Superior temporal gyrus (tissue), 1 donor: ENCODE measurements at regions not wholly inside any gene's neighbourhood (a gene's known extent, or its start where the extent isn't known, plus 50 kb on each side); places are given as distances from the start of the nearest gene placed in this dataset.

Source experiments
- DNase-seq: peaks from one replicate; pipeline ENCODE4 v3.0.0-alpha.2; 2016; ENCODE audit errors: extremely low spot score

DNA sequence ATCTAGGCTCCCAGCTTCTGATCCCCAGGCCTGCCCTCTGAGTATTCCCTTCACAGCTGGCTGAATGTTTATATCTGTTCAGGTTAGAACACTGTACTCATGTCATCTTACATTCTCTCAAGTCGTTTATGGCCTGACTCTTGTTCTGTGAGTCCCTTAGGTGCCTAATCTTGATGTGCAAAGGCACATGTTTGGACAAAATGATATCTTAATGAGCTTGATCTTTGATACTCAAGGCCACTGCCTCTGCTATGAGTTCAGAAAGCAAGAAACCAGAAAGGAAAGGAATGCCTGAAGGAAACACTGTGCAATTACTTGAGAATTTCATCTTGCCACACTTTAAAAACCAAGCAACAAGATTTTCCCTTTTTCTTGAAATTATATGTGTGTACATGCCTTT is 391.8 kb upstream of the ZNF608 start:
- DNase-seq = no peak

DNA sequence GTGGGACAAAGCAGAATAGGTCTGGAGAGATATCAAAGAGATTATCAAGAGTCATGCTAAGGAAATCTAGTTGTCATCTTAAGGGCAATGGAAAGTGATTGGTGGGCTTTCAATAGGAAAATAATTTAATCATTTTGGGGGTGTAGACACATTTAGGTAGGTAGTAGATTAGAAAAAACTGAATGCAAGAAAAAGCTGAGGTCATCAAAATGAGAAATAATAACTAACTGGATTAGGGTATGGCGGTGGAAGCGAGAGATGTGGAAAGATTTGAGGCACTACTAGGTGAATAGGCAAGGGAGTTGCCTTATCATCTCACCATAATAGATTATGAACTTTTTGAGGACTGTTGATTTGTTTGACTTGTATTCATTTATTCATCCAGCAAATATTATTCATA is 393.2 kb upstream of the ZNF608 start:
- no peak for DNase-seq

- no peak for DNase-seq
These were observed 393.8 kb upstream of the ZNF608 start for GRCh38 chr5:125140220-125140619.

DNA sequence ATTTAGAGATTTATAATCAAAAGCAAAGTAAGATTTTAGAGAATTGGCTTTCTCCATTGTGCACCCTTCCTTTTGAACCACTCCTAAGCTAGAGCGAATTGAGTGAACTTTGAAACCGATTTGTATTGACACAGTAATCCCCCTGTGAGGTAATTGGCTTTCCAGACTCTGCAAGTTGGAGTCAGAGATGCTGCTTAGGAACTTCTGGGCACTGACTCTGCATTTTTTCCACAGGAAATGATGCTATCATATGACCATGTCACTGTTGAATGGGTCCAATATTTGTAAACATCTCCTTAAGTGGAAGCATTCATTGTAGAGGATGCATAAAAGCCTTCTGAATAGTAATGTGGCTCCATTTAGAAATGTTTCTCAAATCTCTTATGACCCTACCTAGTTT is 394.4 kb upstream of the ZNF608 start:
- DNase-seq = peak; percentile 19

GRCh38 chr5:125142458-125142857 is 396.0 kb upstream of the ZNF608 start:
- no peak for DNase-seq

DNA sequence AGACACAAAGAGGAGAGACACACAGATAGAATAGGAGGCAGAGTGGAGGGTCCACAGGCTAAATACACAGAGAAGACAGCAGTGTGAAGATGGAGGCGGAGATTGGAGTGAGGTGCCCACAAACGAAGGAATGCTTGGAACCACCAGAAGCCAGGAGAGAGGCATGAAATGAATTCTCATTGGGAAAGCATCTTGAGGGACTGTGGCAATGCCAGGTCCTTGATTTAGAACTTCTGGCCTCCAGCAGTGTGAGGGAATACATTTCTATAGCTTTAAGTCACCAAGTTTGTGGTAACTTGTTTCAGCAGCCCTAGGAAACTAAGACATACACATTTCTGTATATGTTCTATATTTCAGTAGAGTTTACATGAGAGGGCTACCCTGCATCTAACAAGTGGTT is 396.6 kb upstream of the ZNF608 start:
- no peak for DNase-seq

- DNase-seq = no peak
These were observed 401.6 kb upstream of the ZNF608 start for GRCh38 chr5:125148076-125148475.

GRCh38 chr5:125148706-125149105 is 402.3 kb upstream of the ZNF608 start:
- DNase-seq = no peak

DNA sequence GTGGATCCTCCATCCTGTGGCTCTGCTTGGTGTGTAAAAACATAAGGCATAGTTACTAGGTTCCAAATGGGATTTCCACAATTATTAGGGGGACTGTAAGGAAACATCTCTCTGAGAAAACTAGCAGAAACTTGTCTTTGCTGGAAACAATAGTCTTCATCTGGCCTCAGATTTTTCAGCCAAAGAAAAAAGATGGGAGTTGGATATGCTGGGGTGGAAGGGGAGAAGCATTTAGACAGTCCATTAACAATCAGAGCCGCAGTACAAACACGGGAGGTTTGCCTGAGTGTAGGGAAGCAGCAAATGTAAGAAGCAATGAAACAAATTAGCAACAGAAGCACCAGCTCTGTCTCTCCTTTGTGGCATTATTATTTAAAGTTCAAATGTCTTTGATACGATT is 402.7 kb upstream of the ZNF608 start:
- no peak for DNase-seq

- no peak for DNase-seq
These were observed 403.1 kb upstream of the ZNF608 start for GRCh38 chr5:125149527-125149926.

DNA sequence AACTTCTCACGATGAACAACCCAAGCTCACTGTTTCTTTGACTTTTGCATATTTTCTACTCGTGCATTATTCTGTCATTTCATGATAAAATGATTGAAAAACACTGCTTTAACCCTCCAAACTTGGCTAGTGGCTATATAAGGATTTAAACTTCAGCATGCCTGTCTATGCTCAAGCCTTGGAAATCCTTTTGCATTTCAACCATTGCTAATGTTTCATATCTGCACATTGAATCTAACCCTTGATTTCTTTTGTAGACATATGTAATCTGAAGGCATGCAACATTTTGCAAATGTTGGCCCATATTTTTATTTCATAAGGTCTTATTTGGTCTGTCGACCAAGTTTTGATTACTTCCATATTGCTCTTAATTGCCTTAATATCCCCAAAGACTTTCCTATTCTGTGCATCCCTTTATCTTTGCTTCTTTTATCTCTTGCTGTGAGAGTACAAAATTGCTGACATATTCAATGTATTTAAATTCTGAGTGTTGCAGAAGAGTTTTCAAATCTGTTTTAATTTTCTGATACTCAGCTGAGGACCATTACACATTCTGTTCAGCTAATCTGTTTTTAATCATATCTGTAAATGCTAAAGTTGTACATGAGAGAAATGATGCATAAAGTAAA is 403.7 kb upstream of the ZNF608 start:
- DNase-seq = no peak

GRCh38 chr5:125151150-125151900 is 404.9 kb upstream of the ZNF608 start:
- DNase-seq = peak; percentile 47

DNA sequence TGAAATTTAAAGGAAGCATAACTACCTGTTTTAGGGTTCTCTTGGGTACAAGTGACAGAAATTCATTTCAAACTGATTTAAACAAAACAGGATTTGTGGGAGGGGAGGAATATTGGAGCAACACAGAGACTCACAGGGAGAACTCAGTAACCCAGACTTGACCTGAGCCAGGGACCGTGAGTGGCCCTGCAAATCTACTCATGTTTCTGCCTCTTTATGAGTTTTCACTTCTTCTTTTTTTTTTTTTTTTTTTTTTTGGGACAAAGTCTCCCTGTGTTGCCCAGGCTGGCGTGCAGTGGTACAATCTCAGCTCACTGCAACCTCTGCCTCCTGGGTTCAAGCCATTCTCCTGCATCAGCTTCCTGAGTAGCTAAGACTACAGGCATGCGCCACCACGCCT is 405.6 kb upstream of the ZNF608 start:
- DNase-seq = no peak

- no peak for DNase-seq
These were observed 406.2 kb upstream of the ZNF608 start for GRCh38 chr5:125152461-125153189.

- DNase-seq = no peak
These were observed 406.8 kb upstream of the ZNF608 start for GRCh38 chr5:125153231-125153630.

GRCh38 chr5:125154301-125155110 is 408.1 kb upstream of the ZNF608 start:
- DNase-seq = no peak

DNA sequence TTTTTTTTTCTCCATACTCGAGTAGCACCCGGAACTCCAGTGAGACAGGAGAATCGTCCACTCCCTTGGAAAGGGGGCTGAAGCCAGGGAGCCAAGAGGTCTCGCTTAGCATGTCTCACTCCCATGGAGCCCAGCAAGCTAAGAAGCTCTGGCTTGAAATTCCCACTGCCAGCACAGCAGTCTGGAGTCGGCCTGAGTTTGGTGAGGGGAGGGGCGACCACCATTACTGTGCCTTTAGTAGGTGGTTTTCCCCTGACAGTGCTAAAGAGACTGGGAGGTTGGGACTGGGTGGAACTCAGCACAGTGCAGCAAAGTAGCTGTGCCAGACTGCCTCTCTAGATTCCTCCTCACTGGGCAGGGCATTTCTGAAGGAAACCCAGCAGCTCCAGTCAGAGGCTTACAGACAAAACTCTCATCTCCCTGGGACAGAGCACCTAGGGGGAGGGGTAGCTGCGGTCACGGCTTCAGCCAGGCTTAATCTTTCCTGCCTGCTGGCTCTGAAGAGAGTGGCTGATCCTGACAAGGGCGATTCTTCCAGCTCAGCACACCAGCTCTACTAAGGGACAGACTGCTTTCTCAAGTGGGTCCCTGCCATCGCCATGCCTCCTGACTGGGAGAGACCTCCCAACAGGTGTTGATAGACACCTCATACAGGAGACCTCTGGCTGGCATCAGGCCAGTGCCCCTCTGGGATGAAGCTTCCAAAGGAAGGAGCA is 414.5 kb upstream of the ZNF608 start:
- DNase-seq = no peak

GRCh38 chr5:125162714-125163113 is 416.3 kb upstream of the ZNF608 start:
- DNase-seq = no peak

- DNase-seq = no peak
These were observed 423.0 kb upstream of the ZNF608 start for GRCh38 chr5:125169396-125169795.

DNA sequence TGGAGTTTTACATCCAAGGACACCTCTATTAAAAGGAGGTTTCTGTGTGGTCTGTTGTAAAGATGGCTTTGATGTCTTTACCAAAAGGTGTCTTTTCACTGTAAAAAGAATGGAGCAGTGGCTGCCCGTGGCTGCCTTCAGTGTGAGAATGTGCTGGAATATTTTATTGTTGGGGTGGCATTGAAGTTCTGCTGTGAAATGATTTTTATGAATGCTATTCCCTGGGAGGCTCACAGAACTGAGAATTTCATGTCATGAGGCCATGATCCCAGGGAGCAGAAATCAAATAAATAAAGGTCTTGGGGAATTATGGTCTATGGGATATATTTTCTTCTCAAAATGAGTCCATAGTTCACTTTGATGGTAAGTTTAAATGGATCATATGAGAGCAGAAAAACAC is 425.2 kb upstream of the ZNF608 start:
- DNase-seq = no peak

GRCh38 chr5:125175348-125176004 is 429.0 kb upstream of the ZNF608 start:
- no peak for DNase-seq
